ENCODE measurements at regions not wholly inside any gene's neighbourhood (a gene's known extent, or its start where the extent isn't known, plus 50 kb on each side); places are given as distances from the start of the nearest gene placed in this dataset.

DNA sequence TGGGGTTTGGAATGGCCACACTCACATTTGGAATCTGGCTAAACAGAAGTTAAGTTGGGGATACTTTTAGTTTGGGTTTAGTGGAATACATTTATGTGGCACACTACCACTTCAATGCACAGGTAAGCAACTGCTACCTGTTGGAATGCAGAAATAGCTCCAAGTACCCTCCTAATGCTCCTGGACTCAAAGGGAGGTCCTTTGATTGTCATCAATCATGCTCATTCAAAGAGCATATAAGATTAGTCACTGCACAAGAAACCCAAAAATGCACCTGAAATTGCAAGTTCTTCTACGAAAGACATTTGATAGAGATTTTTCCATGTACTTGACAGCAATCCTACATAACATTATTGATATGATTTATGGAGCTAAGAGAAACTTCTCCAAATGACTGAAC lies 247.7 kb downstream of the ANKRD50 start:
- Histone ChIP-seq H3K9ac (ENCODE audit: low read length) (no peak overlapping the region), H3K4me2 (ENCODE audit: low read length) (no peak overlapping the region), H2AFZ (ENCODE audit: low read depth, low read length) (no peak overlapping the region), H3K27me3 (ENCODE audit: insufficient read depth, low read depth, low read length) (no peaks in the 10 kb centered on the region), H3K79me2 (replicated peaks; ENCODE audit: insufficient read depth, low read length) (no peaks in the 10 kb centered on the region), H4K20me1 (ENCODE audit: insufficient read depth) (no peaks in the 10 kb centered on the region), H3F3A (ENCODE audit: insufficient read depth, low read length, poor library complexity, severe bottlenecking) (no peaks in the 10 kb centered on the region), H3K9me2 (ENCODE audit: insufficient read depth, low read length) (no peaks in the 10 kb centered on the region), H3K27ac (ENCODE audit: low read length) (no peak overlapping the region), H3K4me3 (ENCODE audit: low read length) (no peak overlapping the region), H3K36me3 (ENCODE audit: insufficient read depth, low read length) (no peaks in the 10 kb centered on the region), H3K9me3 (ENCODE audit: low read length) (no peaks in the 10 kb centered on the region)
- TF ChIP-seq, protein P1, sequence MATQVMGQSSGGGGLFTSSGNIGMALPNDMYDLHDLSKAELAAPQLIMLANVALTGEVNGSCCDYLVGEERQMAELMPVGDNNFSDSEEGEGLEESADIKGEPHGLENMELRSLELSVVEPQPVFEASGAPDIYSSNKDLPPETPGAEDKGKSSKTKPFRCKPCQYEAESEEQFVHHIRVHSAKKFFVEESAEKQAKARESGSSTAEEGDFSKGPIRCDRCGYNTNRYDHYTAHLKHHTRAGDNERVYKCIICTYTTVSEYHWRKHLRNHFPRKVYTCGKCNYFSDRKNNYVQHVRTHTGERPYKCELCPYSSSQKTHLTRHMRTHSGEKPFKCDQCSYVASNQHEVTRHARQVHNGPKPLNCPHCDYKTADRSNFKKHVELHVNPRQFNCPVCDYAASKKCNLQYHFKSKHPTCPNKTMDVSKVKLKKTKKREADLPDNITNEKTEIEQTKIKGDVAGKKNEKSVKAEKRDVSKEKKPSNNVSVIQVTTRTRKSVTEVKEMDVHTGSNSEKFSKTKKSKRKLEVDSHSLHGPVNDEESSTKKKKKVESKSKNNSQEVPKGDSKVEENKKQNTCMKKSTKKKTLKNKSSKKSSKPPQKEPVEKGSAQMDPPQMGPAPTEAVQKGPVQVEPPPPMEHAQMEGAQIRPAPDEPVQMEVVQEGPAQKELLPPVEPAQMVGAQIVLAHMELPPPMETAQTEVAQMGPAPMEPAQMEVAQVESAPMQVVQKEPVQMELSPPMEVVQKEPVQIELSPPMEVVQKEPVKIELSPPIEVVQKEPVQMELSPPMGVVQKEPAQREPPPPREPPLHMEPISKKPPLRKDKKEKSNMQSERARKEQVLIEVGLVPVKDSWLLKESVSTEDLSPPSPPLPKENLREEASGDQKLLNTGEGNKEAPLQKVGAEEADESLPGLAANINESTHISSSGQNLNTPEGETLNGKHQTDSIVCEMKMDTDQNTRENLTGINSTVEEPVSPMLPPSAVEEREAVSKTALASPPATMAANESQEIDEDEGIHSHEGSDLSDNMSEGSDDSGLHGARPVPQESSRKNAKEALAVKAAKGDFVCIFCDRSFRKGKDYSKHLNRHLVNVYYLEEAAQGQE (IDR thresholded peaks at IDR 0.05; ENCODE audit: borderline replicate concordance): no peak
- TF ChIP-seq CTCF (IDR thresholded peaks at IDR 0.05; ENCODE audit: poor library complexity, severe bottlenecking): no peak
- no peak for TF ChIP-seq EP300 (conservative IDR thresholded peaks at IDR 0.05; ENCODE audit: poor library complexity, severe bottlenecking)
- TF ChIP-seq TAF1 (IDR thresholded peaks at IDR 0.05; ENCODE audit: low read depth): no peak
- no peak for TF ChIP-seq EZH2 (IDR thresholded peaks at IDR 0.05; ENCODE audit: borderline replicate concordance, insufficient read depth, low read length, poor library complexity, severe bottlenecking)
- TF ChIP-seq SMC3 (conservative IDR thresholded peaks at IDR 0.05; ENCODE audit: poor library complexity): no peak
- TF ChIP-seq RAD21 (conservative IDR thresholded peaks at IDR 0.05): no peak
- no peak for TF ChIP-seq MXI1 (conservative IDR thresholded peaks at IDR 0.05; ENCODE audit: poor library complexity, severe bottlenecking)
- TF ChIP-seq POLR2AphosphoS5 (IDR thresholded peaks at IDR 0.05): no peak

DNA sequence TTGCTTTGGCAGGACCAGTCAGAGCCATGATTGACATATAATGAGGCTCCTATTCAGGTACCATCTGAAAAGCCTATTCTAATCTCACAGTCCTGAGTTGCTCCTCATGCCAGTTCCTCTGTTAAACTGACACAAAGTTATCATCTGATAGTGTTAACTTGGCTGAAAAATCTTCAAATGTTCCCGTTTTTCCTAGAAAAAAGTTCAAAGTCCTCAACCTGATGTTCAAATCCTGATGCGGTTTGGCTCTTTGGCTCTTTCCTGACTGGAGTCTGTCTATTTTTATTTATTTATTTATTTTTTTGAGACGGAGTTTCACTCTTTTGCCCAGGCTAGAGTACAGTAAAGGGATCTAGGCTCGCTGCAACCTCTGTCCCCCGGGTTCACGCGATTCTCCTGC lies 244.2 kb downstream of the ANKRD50 start:
- H2AFZ ChIP-seq (ENCODE audit: low read depth, low read length): no peak overlapping the region
- H3K79me2 ChIP-seq (replicated peaks; ENCODE audit: insufficient read depth, low read length): no peaks in the 10 kb centered on the region
- no peaks in the 10 kb centered on the region for H3F3A ChIP-seq (ENCODE audit: insufficient read depth, low read length, poor library complexity, severe bottlenecking)
- H3K9ac ChIP-seq (ENCODE audit: low read length): no peak overlapping the region
- H3K36me3 ChIP-seq (ENCODE audit: insufficient read depth, low read length): no peaks in the 10 kb centered on the region
- no peaks in the 10 kb centered on the region for H4K20me1 ChIP-seq (ENCODE audit: insufficient read depth)
- no peaks in the 10 kb centered on the region for H3K9me2 ChIP-seq (ENCODE audit: insufficient read depth, low read length)
- H3K27ac ChIP-seq (ENCODE audit: low read length): no peak overlapping the region
- no peaks in the 10 kb centered on the region for H3K27me3 ChIP-seq (ENCODE audit: insufficient read depth, low read depth, low read length)
- no peak overlapping the region for H3K4me3 ChIP-seq (ENCODE audit: low read length)
- TF ChIP-seq, protein P1 (IDR thresholded peaks at IDR 0.05; ENCODE audit: borderline replicate concordance): no peak
- TF ChIP-seq POLR2AphosphoS5 (IDR thresholded peaks at IDR 0.05): no peak
- TF ChIP-seq TAF1 (IDR thresholded peaks at IDR 0.05; ENCODE audit: low read depth): no peak
- no peak for TF ChIP-seq EP300 (conservative IDR thresholded peaks at IDR 0.05; ENCODE audit: poor library complexity, severe bottlenecking)
- no peak for TF ChIP-seq MXI1 (conservative IDR thresholded peaks at IDR 0.05; ENCODE audit: poor library complexity, severe bottlenecking)
- TF ChIP-seq SMC3 (conservative IDR thresholded peaks at IDR 0.05; ENCODE audit: poor library complexity): no peak
- H3K9me3 ChIP-seq (ENCODE audit: low read length): no peaks in the 10 kb centered on the region
- H3K4me2 ChIP-seq (ENCODE audit: low read length): no peak overlapping the region

Measured in neural cell (in vitro differentiated cells).